Muscle layer of duodenum (tissue), 2 donors: ENCODE measurements at regions not wholly inside any gene's neighbourhood (a gene's known extent, or its start where the extent isn't known, plus 50 kb on each side); places are given as distances from the start of the nearest gene placed in this dataset.
"Not testable (repeated sequence)": the region's sequence is repeated elsewhere in the genome, so short reads cannot be mapped to it uniquely, and the experiment has no call there.

Source experiments
- H3K27ac ChIP-seq: one replicate; pipeline ENCODE4 v1.7.0; 2013; ENCODE audit warnings: mild to moderate bottlenecking, low read length
- H3K27me3 ChIP-seq: one replicate; pipeline ENCODE4 v1.7.0; 2013; ENCODE audit warnings: low read depth, mild to moderate bottlenecking, control low read depth, low read length
- H3K36me3 ChIP-seq, 2 donors: one replicate each; pipeline ENCODE4 v1.7.0; 2013; ENCODE audit warnings: low read length in 2 of 2, control low read depth in 1 of 2, mild to moderate bottlenecking in 1 of 2; ENCODE audit not compliant: insufficient read depth in 2 of 2, control insufficient read depth in 1 of 2
- H3K4me1 ChIP-seq, 2 donors: one replicate each; pipeline ENCODE4 v1.7.0; 2013; ENCODE audit warnings: low read length in 2 of 2, mild to moderate bottlenecking in 2 of 2, control low read depth in 1 of 2, moderate library complexity in 1 of 2; ENCODE audit not compliant: insufficient read depth in 2 of 2, control insufficient read depth in 1 of 2
- H3K4me3 ChIP-seq, 2 donors: one replicate each; pipeline ENCODE4 v1.7.0; 2013; ENCODE audit warnings: low read length in 2 of 2, low read depth in 1 of 2, mild to moderate bottlenecking in 1 of 2
- H3K9me3 ChIP-seq, 2 donors: one replicate each; pipeline ENCODE4 v1.7.0; 2013; ENCODE audit warnings: low read length in 2 of 2, control low read depth in 1 of 2, mild to moderate bottlenecking in 1 of 2; ENCODE audit not compliant: control insufficient read depth in 1 of 2
- donor health status: healthy.

GRCh38 chr12:131655469-131656174 lies 55.3 kb upstream of the SFSWAP start:
- H3K9me3 ChIP-seq, H3K4me3 ChIP-seq, H3K27ac ChIP-seq, H3K4me1 ChIP-seq, H3K27me3 ChIP-seq, H3K36me3 ChIP-seq: not testable (repeated sequence)

GRCh38 chr12:131656796-131657195 lies 54.1 kb upstream of the SFSWAP start:
- H3K4me1 ChIP-seq, H3K27me3 ChIP-seq, H3K36me3 ChIP-seq, H3K4me3 ChIP-seq, H3K9me3 ChIP-seq, H3K27ac ChIP-seq: not testable (repeated sequence)

- not testable (repeated sequence) for H3K4me3 ChIP-seq, H3K9me3 ChIP-seq, H3K36me3 ChIP-seq, H3K27me3 ChIP-seq, H3K4me1 ChIP-seq, H3K27ac ChIP-seq
These were observed 52.3 kb upstream of the SFSWAP start for GRCh38 chr12:131658605-131659004.

GRCh38 chr12:131659484-131659883 lies 51.4 kb upstream of the SFSWAP start:
- H3K36me3 ChIP-seq, H3K27ac ChIP-seq, H3K4me3 ChIP-seq, H3K9me3 ChIP-seq, H3K27me3 ChIP-seq, H3K4me1 ChIP-seq: not testable (repeated sequence)

- not testable (repeated sequence) for H3K27me3 ChIP-seq, H3K4me1 ChIP-seq, H3K27ac ChIP-seq, H3K4me3 ChIP-seq, H3K36me3 ChIP-seq, H3K9me3 ChIP-seq
These were observed 50.9 kb upstream of the SFSWAP start for GRCh38 chr12:131659976-131660375.

GRCh38 chr12:131660401-131660800 lies 50.5 kb upstream of the SFSWAP start:
- H3K9me3 ChIP-seq, H3K4me1 ChIP-seq, H3K36me3 ChIP-seq, H3K27ac ChIP-seq, H3K27me3 ChIP-seq, H3K4me3 ChIP-seq: not testable (repeated sequence)
